ENCODE measurements at regions not wholly inside any gene's neighbourhood (a gene's known extent, or its start where the extent isn't known, plus 50 kb on each side); places are given as distances from the start of the nearest gene placed in this dataset.

- no peak for FAIRE-seq
Observed at GRCh38 chr2:196362973-196363549, 191.7 kb upstream of the STK17B start.

DNA sequence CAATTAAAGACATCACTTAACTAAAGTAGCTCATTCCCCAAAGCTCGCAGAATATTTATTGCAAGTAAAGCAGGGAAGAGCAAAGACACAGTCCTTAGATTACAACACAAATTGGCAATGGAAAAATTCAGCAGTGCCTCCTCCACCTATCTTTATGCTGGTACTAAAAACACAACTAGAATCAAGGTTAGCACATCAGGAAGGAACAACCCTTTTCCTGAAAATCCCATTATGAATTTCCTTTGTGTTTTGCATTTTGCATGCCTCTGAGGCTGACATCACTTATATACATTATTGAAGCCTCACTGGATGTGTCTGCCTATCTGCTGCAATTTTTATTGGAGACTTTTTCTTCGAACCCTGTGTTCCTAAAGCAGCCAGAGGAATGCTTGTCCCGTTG lies 193.8 kb upstream of the STK17B start:
- FAIRE-seq: no peak

DNA sequence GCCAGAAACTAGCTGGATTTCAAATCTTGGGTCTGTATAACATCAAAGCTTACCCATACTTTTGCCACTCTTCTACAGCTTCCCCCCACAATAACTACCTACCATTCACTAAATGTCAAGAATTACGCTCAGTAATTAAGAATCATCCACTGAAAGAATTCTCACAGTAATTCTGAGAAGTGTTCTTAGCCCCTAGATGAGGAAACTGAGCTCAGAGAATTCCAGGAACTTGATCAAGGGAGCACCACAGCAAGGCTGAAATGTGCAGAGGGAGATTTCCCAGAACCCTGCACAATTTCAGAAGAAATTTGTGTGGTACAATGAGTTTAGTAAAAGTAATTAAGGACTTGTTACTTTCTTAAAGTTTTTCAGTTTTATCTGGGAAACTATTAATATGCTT lies 194.5 kb upstream of the STK17B start:
- FAIRE-seq: no peak

DNA sequence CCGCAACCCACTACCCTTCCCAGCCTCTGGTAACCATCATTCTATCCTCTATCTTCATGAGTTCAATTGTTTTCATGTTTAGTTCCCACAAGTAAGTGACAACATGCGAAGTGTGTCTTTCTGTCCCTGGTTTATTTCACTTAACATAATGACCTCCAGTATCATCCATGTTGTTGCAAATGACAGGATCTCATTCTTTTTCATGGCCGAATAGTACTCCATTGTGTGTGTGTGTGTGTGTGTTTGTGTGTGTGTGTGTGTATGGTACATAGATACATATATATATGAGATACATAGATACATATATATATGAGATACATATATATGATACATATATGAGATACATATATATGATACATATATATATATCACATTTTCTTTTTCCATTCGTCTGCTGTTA lies 196.3 kb upstream of the STK17B start:
- FAIRE-seq: no peak

DNA sequence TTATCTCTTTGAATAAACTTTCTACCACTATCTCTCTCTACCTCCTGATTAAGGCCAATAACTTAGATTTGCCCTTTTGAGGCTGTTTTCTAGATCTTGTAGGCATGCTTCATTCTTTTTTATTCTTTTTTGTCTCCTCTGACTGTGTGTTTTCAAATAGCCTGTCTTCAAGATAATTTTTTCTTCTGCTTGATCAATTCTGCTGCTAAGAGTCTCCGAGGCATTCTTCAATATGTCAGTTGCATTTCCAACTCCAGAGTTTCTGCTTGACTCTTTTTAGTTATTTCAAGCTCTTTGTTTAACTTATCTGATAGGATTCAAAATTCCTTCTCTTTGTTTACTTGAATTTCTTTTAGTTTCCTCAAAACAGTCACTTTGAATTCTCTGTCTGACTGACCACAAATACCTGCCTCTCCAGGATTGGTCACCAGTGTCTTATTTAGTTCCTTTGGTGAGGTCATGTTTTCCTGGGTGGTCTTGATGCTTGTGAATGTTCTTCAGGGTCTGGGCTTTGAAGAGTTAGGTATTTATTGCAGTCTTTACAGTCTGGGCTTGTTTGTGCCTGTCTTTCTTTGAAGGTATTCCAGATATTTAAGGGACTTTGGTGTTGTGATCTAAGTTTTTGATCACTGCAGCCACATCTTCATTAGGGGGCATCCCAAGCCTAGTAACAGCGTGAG lies 197.3 kb upstream of the STK17B start:
- FAIRE-seq: no peak

DNA sequence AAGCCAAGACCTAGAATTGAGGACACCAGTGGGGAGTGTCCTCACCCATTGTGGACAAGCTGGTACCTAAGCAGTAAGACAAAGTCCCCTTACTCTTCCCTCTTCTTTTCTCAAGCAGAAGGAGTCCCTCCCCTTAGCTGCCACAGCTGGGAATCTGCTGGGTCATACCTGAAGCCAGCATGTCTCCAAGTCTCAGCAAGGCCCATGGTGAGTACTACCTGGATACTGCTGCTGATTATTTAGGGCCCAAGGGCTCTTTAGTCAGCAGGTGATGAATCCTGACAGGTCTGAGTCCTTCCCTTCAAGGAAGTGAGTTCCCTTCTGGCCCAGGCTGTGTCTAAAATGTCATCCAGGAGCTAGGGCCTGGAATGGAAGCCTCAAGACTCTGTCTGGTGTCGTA lies 198.6 kb upstream of the STK17B start:
- FAIRE-seq: no peak

DNA sequence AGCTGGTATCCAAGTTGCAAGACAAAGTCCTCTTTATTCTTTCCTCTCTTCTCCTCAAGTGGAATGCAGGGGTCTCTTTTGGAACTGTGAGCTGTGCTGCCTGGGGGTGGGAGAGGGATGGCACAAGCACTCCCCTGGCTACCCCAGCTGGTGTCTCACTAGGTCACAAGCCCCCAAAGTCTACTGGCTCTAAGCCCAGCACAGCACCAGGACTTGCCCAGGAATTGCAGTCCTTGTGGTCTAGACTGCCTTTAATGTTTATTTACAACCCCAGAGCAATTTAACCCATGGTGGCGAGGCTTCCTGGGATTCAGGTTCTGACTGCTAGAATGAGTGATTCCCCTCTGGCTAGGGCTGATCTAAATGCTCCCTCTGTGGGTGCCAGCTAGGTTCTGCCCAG lies 199.0 kb upstream of the STK17B start:
- no peak for FAIRE-seq

DNA sequence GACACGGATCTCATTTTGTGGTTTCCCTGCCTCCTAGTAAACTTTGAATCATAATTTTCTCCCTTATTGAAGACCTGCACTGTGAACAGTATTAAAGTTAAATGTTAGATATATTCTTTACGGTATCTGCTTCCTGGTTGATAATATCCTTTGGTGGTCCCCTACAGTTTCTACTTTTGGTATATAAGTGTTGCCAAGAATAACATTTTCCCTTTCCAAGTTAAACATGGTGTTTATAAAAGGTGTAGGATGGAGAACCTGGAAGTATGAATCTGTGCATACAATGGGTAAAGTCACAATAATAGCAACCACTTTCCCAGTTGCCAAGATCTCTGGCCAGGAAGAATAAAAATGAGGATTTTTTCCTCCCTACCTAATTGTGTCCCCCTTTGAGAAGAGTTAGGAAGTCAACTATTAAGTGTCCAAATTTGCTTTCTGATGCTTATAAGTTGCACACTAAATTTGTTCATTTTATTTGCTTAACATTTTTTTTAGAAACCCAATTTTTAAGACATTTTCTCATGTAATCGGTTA lies 201.0 kb upstream of the STK17B start:
- FAIRE-seq: no peak

- FAIRE-seq: no peak
Observed at GRCh38 chr2:196372811-196373664, 201.7 kb upstream of the STK17B start.

DNA sequence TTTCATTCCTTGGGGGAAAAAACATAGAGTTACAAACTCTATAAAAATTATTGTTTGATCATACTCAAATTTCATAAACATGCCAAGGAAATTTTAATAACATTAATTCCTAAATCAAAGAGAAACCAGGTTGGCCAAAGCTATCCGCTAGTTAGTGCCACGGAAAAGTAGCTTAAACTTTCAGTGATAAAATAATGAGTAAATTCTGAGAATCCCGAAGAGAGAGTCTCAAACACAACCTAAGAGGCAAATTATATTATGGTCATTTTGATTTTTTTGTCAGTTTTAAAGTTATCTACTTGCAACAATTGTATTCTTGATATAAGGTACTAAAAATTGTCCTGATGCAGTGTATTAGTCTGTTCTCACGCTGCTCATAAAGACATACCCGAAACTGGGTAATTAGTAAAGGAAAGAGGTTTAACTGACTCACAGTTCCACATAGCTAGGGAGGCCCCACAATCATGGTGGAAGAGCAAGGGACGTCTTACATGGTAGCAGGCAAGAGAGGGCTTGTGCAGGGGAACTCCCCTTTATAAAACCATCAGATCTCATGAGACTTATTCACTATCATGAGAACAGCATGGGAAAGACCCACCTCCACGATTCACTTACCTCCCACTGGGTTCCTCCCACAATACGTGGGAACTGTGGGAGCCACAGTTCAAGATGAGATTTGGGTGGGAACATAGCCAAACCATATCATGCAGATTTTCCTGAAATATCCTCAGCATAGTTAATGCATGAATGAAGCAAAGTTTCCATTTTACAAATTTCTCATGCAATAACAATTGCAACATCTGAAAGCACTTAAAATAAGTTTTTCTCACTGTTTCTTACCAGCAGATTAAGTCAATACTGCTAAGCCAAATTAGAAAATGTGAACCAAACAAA lies 205.9 kb upstream of the STK17B start:
- no peak for FAIRE-seq

DNA sequence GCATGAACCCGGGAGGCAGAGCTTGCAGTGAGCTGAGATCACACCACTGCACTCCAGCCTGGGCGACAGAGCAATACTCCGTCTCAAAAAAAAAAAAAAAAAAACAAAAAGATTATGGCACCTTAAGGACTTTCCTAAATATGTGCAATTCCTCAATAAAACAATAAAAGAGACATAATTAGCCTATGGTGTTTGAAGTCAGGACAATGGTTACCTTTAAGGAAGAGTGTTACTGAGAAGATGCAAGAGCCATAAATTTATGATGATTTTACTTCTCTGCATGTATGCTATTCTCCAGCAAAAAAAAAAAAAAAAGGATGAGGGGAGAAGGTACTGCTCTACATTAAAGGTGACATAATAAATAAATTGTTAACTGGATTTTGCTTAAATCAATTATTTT lies 208.2 kb upstream of the STK17B start:
- FAIRE-seq: no peak

GRCh38 chr2:196380098-196380497 lies 208.7 kb upstream of the STK17B start:
- FAIRE-seq: no peak

GRCh38 chr2:196380575-196380974 lies 209.2 kb upstream of the STK17B start:
- FAIRE-seq: no peak

GRCh38 chr2:196381464-196381863 lies 210.1 kb upstream of the STK17B start:
- no peak for FAIRE-seq

DNA sequence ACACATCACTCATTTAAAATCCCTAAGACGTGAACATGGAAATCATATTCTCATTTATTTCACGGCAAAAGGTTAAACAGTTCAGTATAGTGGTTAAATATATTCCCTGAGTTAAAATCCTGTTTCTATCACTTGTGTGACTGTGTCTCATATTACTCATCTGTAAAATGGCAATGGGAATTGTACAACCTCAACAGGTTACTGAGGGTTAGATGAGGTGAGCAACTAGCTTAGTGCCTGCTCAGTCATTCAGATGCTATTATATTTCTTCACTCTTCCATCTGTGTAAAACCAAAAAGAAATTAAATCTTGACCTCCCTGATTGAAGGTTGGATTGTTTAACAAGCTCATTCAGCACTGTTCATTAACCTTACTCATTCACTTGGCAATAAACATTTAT lies 212.4 kb upstream of the STK17B start:
- no peak for FAIRE-seq

GRCh38 chr2:196384729-196385128 lies 213.4 kb upstream of the STK17B start:
- no peak for FAIRE-seq

GRCh38 chr2:196389670-196390069 lies 218.3 kb upstream of the STK17B start:
- no peak for FAIRE-seq

- no peak for FAIRE-seq
Observed at GRCh38 chr2:196390243-196391148, 219.1 kb upstream of the STK17B start.

- no peak for FAIRE-seq
Observed at GRCh38 chr2:196391149-196391479, 219.7 kb upstream of the STK17B start.

- FAIRE-seq: no peak
Observed at GRCh38 chr2:196399096-196399495, 227.7 kb upstream of the STK17B start.

GRCh38 chr2:196399722-196400691 lies 228.6 kb upstream of the STK17B start:
- FAIRE-seq: no peak

Measured in A204.1 (cell line).